ENCODE measurements at regions not wholly inside any gene's neighbourhood (a gene's known extent, or its start where the extent isn't known, plus 50 kb on each side); places are given as distances from the start of the nearest gene placed in this dataset.
"Not testable (repeated sequence)": the region's sequence is repeated elsewhere in the genome, so short reads cannot be mapped to it uniquely, and the experiment has no call there.

DNA sequence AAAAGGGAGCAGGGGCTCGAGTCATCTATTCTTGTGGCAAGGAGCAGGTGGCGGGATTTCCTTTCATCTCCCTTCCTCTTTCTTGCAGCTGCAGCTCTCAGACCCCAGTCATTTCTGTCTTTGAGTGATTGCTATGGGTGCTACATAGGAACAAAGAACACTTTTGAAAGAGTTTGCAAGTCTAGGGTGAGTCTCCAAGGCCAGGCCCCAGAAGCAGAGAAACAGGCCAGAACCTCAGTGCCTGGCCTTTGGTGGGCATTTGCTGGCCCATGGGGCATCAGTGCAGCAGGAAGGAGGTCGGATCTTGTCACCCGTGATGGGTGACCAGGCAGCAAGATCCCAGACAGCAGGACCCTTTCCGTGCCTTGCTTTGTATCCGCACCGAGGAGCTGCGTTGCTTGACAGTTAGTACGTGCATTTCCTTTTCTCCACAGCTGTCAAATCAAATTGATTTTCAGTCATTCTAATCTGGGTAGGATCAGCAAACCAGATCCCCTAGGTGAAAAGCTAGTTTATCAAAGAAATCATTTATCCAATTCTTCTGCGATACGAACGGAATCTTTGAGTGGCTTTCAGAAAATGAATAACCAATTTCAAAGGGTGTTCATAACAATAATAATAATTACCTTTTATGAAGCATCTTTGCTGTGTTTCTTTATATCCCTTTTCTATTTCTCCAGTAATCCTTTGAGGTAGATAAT is 244.6 kb upstream of the MAF start:
- DNase-seq: no peak

DNA sequence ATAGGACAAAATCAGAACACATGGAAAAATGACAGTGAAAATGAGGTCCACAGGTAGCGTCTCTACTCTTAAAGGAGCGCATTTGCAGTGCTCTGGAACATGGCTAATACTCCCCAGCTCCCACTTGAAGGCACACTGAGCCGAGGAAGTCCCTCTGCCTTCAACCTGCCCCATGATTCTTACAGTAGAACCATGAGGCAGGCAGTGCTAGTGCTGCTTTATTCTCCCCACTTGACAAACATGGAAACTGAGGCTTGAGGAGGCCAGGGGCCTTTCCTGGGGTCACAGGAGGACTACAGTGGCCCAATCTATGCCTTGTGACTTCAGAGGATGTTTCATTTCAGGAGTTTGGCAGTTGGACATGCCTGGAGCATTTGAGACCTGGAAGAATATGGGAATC is 244.1 kb upstream of the MAF start:
- DNase-seq: no peak

DNA sequence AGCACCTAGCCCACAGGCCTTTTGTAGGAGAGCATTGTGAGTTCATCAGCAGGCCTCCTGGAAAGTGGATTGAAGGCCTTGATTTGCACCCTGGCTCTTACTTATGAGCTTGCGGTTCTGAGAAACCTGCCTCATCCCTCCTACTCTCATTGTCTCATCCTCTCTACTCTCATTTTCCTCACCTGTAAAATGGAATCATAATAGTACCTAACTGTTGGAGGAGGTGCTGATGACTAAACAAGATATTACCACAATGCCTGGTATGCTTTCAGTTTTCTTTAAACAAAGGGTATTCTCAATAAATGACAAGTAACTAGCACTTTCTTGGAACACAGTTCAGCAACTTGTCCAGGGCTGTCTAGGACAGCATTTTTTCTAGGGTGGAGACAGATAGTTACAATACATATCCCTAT is 243.1 kb upstream of the MAF start:
- no peak for DNase-seq

DNA sequence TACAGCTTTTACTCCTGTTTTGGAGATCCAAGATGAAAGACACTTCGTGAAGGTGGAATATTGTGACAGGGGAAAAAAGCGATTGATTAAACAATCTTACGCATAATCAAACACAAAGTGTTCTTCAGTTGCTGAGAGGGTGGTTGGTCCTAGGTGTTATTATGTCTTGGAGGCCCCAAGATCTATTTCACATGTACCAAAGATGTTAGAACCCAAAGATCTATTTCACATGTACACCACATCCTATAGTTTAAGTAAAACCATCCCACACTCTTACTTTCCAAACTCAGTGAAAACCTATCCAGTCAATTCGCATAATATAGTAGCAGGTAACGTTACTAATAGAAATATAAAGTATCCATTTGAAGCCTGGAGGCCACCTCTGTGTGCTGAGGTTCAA is 242.6 kb upstream of the MAF start:
- no peak for DNase-seq

DNA sequence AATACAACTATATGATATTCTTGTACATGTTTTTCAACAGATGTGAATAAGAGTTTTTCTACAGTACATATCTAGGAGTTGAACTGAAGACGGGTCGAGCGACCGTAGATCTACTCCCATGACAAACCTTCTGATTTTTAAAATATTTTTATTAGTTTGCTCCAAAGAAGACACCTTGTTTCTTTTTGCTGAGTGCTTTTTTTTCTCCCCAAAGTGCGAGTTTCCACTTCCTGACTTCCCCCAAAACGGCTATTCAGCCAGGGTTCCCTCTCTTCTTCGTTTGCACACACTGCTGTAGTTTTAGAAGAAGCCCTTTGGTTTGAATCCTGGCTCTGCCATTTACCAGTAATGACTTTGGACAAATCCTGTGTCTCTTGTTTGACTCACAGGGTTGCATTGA is 241.7 kb upstream of the MAF start:
- no peak for DNase-seq

DNA sequence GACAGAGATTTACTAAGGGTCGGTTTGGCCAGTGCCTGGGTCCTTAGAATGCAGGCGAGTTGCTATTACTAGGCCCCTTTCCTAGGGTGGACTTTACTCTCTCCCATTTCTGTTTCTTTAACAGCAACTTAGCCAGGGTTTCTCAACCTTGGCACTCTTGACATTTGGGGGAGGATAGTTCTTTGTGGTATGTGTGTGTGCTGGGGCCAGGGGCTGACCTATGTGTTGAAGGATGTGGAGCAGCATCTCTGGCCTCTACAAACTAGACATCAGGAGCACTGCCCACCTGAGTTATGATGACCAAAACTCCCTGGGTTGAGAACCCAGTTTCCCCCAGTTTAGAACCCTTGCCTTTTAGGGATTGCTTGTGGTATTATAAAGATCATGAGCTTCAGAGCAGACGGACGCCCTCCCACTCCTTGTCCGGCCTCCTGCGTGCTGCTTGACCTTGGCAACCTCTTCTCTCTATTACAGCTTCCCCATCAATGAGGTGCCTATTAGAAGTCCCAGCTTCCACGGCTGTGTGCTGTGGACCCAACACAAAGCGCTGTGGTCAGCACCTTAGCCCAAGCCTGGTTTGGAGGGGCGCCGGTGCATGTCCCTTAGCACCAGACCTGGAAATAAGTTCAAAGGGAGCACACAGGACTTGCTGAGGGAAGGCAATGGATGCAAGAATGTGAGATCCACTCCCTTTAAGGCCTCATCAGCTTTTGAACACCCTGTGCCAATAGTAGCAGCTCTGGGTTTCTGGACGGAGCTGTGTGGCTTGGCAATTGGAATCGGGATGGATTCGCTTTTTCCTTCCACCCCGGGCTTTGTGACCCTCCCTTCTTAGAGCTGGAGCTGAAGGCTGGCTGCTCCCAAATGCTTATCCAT is 239.2 kb upstream of the MAF start:
- DNase-seq: no peak

DNA sequence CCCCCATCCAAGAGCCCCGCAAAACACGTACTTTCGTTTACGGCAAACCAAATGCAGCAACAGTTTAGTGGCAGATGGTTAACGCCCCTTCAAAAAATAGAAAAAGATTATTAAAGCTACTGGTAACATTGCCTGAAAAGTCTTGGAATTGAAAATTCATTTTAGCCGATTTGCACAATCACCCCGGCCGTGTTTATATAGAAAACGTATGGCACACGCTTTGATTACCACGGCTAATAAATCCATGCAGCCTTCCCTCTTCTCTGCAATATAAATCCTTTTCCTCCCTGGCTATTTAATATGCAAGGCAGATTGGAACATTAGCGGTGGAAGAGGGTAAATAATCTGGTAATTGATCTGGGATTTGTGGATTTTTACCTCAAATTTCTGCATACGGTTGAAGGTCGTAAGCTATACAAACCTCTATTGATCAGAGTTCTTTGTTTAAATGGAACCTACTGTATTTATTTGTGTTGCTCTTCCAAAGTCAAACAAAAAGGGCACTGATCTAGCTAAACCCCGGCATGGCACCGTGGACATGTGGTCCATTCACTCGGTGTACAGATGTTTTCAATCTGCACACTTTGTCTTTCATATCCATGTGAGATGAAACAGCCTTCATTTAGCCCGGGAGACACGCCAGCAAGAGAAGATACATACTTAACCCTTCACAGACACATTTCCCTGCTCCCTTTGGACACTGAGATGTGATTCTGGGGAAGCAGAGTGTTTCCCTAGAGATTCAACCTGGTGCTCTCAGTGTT is 238.1 kb upstream of the MAF start:
- DNase-seq: no peak

DNA sequence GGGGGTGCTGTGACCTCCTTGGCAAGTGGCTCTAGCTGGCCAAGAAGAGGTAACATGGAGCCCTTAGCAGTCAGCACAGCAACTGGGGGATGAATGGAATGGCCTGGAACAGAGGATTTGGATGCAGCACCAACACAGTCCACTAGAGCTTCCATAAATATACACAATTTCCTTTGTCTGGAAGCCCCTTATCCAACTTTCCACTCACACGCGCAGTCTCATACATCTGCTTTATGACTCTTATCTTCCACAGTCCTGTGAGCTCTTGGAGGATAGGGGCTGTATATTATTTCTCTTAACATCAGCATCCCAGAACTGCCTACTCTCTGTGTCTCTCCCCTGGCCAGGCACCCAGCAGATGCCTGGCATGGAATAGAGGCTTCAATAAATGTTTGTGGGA is 235.6 kb upstream of the MAF start:
- no peak for DNase-seq

DNA sequence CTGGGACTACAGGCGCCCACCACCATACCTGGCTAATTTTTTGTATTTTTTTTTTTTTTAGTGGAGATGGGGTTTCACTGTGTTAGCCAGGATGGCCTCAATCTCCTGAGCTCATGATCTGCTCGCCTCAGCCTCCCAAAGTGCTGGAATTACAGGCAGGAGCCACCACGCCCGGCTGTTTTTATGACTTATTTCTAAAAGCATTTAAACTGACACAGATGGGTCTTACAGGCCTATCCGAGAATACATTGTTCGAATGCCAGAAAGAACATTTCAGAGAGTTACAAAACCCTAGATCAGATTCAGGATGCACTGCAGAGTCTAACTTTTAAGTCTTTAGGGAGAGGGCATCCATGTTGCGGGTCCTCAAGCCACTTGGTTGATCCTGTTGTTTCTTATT is 234.7 kb upstream of the MAF start:
- no peak for DNase-seq

DNA sequence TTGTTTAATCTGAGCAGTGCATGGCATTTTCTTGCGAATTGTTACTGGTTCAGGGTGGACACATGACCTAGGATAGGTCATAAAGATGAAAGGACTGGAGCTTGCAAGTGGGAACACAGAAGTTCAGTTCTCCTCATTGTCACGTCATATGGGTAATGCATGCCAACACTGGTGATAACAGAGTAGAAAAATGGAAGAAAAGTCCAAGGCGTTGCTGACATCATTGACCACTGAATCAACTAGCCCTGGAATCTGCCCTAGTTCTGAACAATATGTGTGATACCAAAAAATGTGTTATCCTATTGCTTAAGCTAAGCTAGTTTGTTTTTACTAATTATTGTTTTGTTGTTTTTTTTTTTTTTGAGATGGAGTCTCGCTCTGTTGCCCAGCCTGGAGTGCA is 234.2 kb upstream of the MAF start:
- DNase-seq: no peak

DNA sequence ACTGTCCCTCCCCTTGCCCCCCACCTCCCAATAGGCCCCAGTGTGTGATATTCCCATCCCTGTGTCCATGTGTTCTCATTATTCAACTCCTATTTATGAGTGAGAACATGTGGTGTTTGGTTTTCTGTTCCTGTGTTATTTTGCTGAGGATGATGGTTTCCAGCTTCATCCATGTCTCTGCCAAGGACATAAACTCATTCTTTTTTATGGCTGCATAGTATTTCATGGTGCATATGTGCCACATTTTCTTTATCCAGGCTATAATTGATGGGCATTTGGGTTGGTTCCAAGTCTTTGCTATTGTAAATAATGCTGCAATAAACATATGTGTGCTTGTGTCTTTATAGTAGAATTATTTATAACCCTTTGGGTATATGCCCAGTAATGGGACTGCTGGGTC is 233.5 kb upstream of the MAF start:
- DNase-seq: not testable (repeated sequence)

DNA sequence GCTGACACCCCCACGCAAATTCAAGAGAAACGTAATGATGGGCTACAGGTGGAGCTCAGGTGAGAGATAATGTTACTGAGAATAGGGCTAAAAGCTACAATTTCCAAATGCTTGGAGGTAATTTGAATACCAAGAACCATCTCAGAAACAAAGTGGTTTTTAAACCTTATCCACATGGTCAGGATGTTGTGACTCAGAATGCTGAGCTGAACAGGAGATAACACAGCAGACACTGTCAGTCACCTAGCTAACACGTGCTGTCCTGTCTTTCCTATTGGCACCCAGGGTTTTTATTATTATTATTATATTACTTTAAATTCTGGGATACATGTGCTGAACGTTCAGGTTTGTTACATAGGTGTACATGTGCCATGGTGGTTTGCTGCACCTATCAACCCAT is 233.0 kb upstream of the MAF start:
- no peak for DNase-seq

DNA sequence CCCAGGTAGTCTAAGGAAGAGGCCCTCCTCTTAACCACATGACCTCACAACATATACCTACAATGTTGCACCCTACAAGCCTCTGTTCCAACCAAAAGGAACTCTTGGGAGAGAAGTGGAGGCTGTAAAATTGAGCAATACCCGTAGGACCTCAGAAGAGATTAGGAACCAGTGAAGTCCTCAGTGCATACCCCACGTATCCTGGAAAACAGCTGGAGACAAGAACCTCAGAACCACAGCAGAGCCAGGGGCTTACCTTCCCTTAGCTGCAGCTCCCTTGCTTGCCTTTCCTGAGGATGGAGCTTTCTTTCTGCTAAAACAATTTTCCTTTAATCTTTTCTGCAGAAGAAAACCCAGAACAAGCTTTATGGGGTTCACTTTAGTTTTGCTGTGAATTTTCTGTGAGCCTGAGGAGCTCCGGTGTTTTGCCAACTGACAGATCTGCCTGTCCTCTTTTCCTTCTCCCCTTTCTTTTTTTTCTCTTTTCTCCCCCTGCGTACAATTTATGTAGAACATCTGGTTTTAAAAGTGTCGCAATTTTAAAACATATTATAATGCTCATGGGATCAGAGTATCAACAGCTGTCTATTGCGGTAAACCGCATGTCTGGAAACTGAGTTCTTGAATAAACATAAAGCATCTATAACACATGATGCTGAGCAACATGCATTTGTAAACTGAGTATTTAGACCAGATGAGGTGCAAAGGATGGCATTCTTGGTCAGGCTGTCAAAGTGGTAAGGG is 226.4 kb upstream of the MAF start:
- no peak for DNase-seq

DNA sequence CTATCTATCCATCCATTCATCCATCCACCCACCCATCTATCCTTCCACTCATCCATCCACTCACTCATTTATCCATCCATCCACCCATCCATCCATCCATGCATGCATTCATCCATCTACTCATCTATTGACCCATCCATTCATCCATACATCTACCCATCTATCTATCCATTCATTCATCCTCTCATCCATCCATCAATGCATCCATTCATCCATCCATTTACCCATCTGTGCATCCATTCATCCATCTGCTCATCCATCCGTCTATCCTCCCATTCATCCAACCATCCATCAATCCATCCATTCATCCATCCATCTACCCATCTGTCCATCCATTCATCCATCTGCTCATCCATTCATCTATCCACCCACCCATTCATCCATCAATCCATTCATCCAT is 224.5 kb upstream of the MAF start:
- no peak for DNase-seq

DNA sequence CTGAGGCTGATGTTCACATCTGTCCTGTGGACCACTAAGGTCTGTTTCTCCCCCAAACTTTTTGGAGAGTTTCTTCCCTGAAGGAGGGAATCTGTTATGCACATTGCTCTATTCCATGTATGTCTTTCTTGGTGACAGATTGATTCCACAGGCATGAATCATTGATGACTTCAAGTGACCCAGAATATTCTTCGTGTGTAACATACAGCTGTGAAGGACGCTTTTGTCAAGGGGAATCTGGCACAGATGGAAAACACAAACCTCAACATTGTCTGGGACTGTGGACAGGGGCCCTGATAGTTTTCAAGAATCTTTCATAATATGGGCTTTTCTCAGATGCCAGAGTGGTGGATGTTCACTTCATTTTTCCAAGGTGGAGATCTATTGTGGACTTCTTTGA is 223.1 kb upstream of the MAF start:
- no peak for DNase-seq

DNA sequence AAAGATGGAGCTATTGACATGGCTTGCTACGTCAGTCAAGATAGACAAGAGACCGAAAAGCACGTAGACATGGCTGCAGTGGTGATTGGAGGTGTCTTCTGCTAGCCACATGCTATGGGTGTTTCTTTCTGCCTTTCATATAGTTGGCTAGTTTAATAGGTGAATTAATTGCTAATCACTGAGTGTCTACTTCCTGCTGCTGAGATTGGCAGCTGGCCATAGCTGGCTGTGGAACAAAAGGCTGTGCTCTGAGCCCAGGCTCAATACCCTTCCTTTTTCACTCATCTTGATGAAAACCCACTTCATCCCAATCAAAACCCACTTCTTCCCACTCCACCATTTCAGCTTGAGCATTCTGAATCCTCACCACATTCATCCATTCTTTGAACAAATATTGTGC is 221.4 kb upstream of the MAF start:
- DNase-seq: no peak

DNA sequence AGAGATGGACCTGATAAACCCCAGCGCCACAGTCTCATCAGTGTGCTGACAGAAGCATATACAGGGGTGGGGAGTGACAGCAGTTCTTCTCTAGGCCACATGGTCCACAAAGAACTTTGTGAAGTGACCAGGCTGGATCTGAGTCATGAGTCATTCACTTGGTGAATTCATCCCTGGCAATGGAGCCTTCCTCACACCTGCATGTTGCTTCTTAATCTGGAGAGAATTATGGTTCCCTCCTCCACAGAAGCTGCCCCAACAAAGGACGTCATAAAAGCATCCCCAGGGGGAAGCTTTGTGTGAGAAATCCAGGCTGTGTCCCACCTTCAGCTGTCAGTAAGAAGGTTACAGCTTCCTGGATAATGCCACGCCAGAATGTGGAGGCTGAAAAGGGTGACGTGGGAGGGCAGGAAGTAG is 215.6 kb upstream of the MAF start:
- no peak for DNase-seq

DNA sequence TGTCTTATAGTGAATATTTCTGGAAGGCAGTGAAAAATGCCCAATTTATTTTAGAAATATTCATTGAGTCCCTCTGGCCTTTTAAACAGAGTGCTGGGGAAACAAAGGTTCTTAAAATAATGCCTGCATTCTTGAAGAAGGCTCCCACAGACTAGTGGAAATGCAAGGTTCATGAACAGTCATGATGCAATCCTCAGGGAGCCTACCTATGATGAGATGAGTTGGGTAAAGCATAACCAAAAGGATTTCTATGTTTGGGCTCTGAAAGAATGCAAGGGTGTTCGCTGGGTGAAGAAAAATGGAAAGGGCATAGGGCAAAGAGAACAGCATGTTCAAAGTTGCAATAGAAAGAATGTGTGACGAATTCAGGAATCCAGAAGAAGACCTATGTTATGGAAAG is 214.5 kb upstream of the MAF start:
- DNase-seq: no peak

DNA sequence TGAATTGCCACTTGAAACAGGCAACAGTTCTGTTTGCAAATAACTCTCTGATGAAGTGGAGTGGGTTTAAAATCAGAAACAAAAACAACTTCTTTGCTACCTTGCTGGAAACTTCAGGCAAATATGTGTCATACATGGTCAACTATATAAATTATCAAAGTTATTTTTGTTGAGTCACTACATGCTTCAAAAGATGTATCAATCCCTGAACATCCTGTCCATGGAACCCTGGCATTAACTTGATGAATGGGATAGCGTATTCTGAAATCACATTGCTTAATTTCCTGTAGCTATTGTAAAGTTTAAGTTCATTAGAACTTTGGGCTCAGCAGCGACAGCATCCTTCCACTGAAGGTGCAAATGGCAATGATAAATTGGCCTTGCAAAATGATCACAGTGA is 213.6 kb upstream of the MAF start:
- no peak for DNase-seq

DNA sequence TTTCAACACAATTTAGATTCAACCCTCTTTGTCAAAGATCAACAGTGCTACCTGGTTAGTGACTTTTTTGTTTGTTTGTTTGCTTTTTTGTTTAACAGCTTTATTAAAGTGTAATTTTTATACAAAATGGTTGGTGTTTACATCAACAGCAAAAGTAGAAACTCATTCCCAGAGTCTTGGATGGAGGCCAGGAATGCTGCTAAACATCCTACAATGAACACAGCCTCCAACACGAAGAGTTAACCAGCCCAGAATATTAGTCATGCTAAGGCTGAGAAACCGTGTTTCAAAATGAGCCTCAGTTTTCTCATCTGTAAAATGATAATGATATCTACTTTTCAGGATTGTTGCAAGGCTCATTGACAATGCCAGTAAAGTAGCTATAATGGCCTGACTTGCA is 211.0 kb upstream of the MAF start:
- DNase-seq: no peak

DNA sequence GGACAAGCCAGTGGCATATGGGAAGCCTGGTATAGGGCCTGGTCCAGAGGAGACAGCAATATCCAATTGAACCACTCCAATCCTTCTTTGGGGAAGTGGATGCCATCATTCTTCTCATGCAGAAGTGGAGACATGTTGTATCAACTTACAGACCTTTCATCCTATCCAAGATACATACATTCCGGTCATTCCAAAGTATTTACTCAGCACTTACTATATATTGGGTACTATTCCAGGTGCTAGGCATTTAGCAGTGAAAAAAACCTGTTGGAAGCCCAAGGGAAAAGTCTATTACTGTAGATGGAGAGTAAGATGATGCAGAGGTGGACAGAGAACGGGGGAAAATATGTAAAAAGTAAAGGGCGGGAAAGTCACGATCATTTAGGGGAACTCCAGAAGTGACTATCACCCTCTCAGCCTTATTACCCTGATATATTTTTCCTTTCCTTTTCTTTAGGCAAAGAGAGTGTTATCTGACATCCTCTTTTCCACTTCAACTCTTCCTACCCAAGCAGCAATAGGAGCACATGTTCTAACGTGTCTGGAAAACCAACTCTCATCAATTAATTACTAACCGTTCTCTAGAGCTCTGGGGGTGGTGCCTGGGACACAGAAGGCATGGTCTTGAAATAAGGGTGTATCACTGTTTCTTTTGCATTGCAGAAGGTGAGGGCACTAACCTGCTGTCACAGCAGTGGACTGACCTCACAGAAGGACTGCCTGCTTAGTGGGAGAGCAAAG is 210.1 kb upstream of the MAF start:
- DNase-seq: no peak

DNA sequence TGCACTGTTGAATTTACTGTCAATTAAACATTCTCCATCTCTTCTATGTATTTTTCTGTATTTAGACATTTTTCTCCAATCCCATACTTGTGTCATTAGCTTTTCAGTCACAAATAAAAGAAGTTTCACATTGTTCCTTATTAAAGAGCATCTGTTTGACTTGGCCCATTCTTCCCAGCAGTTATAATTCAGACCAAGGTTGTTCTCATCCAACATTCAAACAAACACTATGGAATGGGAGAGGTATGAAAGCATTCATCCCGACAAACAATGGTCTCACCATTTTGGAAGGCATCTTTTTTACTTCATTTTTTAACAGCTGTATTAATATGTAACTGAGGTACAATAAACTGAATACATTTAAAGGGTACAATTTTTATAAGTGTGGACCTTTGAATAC is 208.8 kb upstream of the MAF start:
- no peak for DNase-seq
